Naive thymus-derived CD4-positive, alpha-beta T cell (primary cell): ENCODE measurements at regions not wholly inside any gene's neighbourhood (a gene's known extent, or its start where the extent isn't known, plus 50 kb on each side); places are given as distances from the start of the nearest gene placed in this dataset.

Experiments used
- ATAC-seq: fragments of 150-1000 bp; cut with Tn5 transposase; 2 replicates; pipeline ENCODE4 v1.10.0; 2021; ENCODE audit warnings: mild to moderate bottlenecking, moderate library complexity
- CTCF ChIA-PET: fragments of 350-600 bp; sonication (Branson Sonifier 250); formaldehyde crosslinking; loops from one replicate; lab custom pipeline; 2021; ENCODE audit warnings: antibody characterized with exemption; lab: Charles Lee
- POLR2A ChIA-PET: fragments of 350-600 bp; sonication (Branson Sonifier 250); formaldehyde crosslinking; loops from one replicate; lab custom pipeline; 2021; ENCODE audit warnings: antibody characterized with exemption, inconsistent platforms; lab: Charles Lee
- DNase-seq, 9 donors: peaks; one replicate each; pipeline versions ENCODE4 v3.0.0 to v3.0.0-alpha.2; 2020 to 2022; ENCODE audit warnings: mixed read lengths in 1 of 9
- H3K27ac ChIP-seq: one replicate; pipeline ENCODE4 v1.7.0; 2013; ENCODE audit warnings: mild to moderate bottlenecking, low read depth, low read length, moderate library complexity
- H3K27me3 ChIP-seq, 2 donors: one replicate each; pipeline ENCODE4 v1.7.0; 2013; ENCODE audit warnings: low read length in 2 of 2, mild to moderate bottlenecking in 2 of 2, moderate library complexity in 2 of 2; ENCODE audit not compliant: control insufficient read depth in 2 of 2, insufficient read depth in 2 of 2
- H3K36me3 ChIP-seq, 3 experiments: 1 replicate in 2 of 3; 2 replicates in 1 of 3; pipeline ENCODE4 v1.7.0; 2013; ENCODE audit warnings: low read length in 3 of 3, mild to moderate bottlenecking in 3 of 3, moderate library complexity in 1 of 3; ENCODE audit not compliant: insufficient read depth in 3 of 3, control insufficient read depth in 2 of 3
- H3K4me1 ChIP-seq, 2 donors: one replicate each; pipeline ENCODE4 v1.7.0; 2013; ENCODE audit warnings: low read length in 2 of 2, mild to moderate bottlenecking in 2 of 2, moderate library complexity in 1 of 2; ENCODE audit not compliant: control insufficient read depth in 2 of 2, insufficient read depth in 2 of 2
- H3K4me3 ChIP-seq: 2 replicates; pipeline ENCODE4 v1.7.0; 2013; ENCODE audit warnings: mild to moderate bottlenecking, low read length
- H3K9me3 ChIP-seq, 3 experiments: 1 replicate in 2 of 3; 2 replicates in 1 of 3; pipeline ENCODE4 v1.7.0; 2013; ENCODE audit warnings: low read length in 3 of 3; ENCODE audit not compliant: control insufficient read depth in 2 of 3
- H3K27ac Mint-ChIP-seq, 9 donors: one replicate each; pipeline ENCODE4 v1.8.0; 2020 to 2022; ENCODE audit warnings: mixed read lengths in 9 of 9, mild to moderate bottlenecking in 8 of 9, moderate library complexity in 5 of 9, inconsistent platforms in 2 of 9
- H3K27me3 Mint-ChIP-seq, 5 donors: one replicate each; pipeline ENCODE4 v1.8.0; 2021 to 2022; ENCODE audit warnings: mixed read lengths in 5 of 5, mild to moderate bottlenecking in 1 of 5
- H3K36me3 Mint-ChIP-seq, 5 donors: one replicate each; pipeline ENCODE4 v1.8.0; 2020 to 2022; ENCODE audit warnings: mixed read lengths in 5 of 5, mild to moderate bottlenecking in 3 of 5, inconsistent platforms in 1 of 5
- H3K4me1 Mint-ChIP-seq, 7 donors: one replicate each; pipeline ENCODE4 v1.8.0; 2020 to 2022; ENCODE audit warnings: mixed read lengths in 7 of 7, mild to moderate bottlenecking in 3 of 7, inconsistent platforms in 1 of 7
- H3K4me3 Mint-ChIP-seq, 10 donors: one replicate each; pipeline ENCODE4 v1.8.0; 2020 to 2022; ENCODE audit warnings: mild to moderate bottlenecking in 10 of 10, mixed read lengths in 10 of 10, moderate library complexity in 6 of 10, inconsistent platforms in 2 of 10
- H3K9me3 Mint-ChIP-seq, 11 donors: one replicate each; pipeline ENCODE4 v1.8.0; 2020 to 2022; ENCODE audit warnings: mixed read lengths in 11 of 11, mild to moderate bottlenecking in 4 of 11, inconsistent platforms in 1 of 11, moderate library complexity in 1 of 11
- intact Hi-C, 2 donors: fragments of 100-400 bp; cut with micrococcal nuclease; formaldehyde crosslinking; loops; one replicate each; pipeline ENCODE4 v1.15.1; 2023

- Histone ChIP-seq H3K27ac (no peak overlapping the region), H3K9me3 (no peaks in the 10 kb centered on the region), H3K4me3 (no peak overlapping the region), H3K36me3 (no peaks in the 10 kb centered on the region), H3K27me3 (no peaks in the 10 kb centered on the region), H3K4me1 (no peaks in the 10 kb centered on the region)
- DNase-seq, result no peak
- intact Hi-C loops, result no loop called here
- no peaks in the 10 kb centered on the region for H3K4me1 Mint-ChIP-seq
- POLR2A ChIA-PET, result no interaction called here
- H3K9me3 Mint-ChIP-seq, result peaks cover 0 to 11% (median 0%) of the 10 kb centered on the region in 11 donors
- no peak overlapping the region for H3K27ac Mint-ChIP-seq
- H3K4me3 Mint-ChIP-seq, result no peak overlapping the region
- no peak for ATAC-seq
- H3K27me3 Mint-ChIP-seq, result no peaks in the 10 kb centered on the region
- CTCF ChIA-PET, result no interaction called here
- H3K36me3 Mint-ChIP-seq, result no peaks in the 10 kb centered on the region
Measured at GRCh38 chr5:89377767-89378455, 494.9 kb upstream of the MEF2C start.

- no peaks in the 10 kb centered on the region for H3K9me3 ChIP-seq
- no peaks in the 10 kb centered on the region for H3K36me3 Mint-ChIP-seq
- H3K4me1 ChIP-seq, result no peaks in the 10 kb centered on the region
- ChIA-PET CTCF (no interaction called here), POLR2A (no interaction called here)
- H3K36me3 ChIP-seq, result no peaks in the 10 kb centered on the region
- intact Hi-C loops, result no loop called here
- H3K4me3 ChIP-seq, result no peak overlapping the region
- H3K27me3 Mint-ChIP-seq, result no peaks in the 10 kb centered on the region
- H3K27ac ChIP-seq, result no peak overlapping the region
- no peaks in the 10 kb centered on the region for H3K4me1 Mint-ChIP-seq
- no peaks in the 10 kb centered on the region for H3K27me3 ChIP-seq
- no peak for ATAC-seq
- no peak overlapping the region for H3K4me3 Mint-ChIP-seq
- DNase-seq, result no peak
- no peak overlapping the region for H3K27ac Mint-ChIP-seq
- H3K9me3 Mint-ChIP-seq, result peaks cover 0 to 9% (median 0%) of the 10 kb centered on the region in 11 donors
Measured at GRCh38 chr5:89374818-89375521, 492.0 kb upstream of the MEF2C start.

GRCh38 chr5:89374144-89374784 is 491.3 kb upstream of the MEF2C start:
- Histone ChIP-seq H3K9me3 (no peaks in the 10 kb centered on the region), H3K36me3 (no peaks in the 10 kb centered on the region), H3K4me1 (no peaks in the 10 kb centered on the region), H3K27ac (no peak overlapping the region), H3K4me3 (no peak overlapping the region), H3K27me3 (no peaks in the 10 kb centered on the region)
- Mint-ChIP-seq H3K9me3 (peaks cover 0 to 16% (median 0%) of the 10 kb centered on the region in 11 donors), H3K27me3 (no peaks in the 10 kb centered on the region), H3K4me3 (no peak overlapping the region), H3K36me3 (peaks cover 0 to 3% (median 0%) of the 10 kb centered on the region in 5 donors), H3K4me1 (no peaks in the 10 kb centered on the region), H3K27ac (no peak overlapping the region)
- intact Hi-C loops, result no loop called here
- DNase-seq, result no peak
- ChIA-PET CTCF (no interaction called here), POLR2A (no interaction called here)
- ATAC-seq, result no peak

- H3K27me3 Mint-ChIP-seq, result peaks cover 0 to 4% (median 0%) of the 10 kb centered on the region in 5 donors
- Histone ChIP-seq H3K4me3 (no peak overlapping the region), H3K27ac (no peak overlapping the region), H3K36me3 (no peaks in the 10 kb centered on the region), H3K4me1 (no peaks in the 10 kb centered on the region), H3K9me3 (no peaks in the 10 kb centered on the region), H3K27me3 (no peaks in the 10 kb centered on the region)
- peaks cover 0 to 3% (median 0%) of the 10 kb centered on the region in 5 donors for H3K36me3 Mint-ChIP-seq
- ChIA-PET CTCF (no interaction called here), POLR2A (no interaction called here)
- intact Hi-C loops, result no loop called here
- H3K4me1 Mint-ChIP-seq, result no peaks in the 10 kb centered on the region
- no peak overlapping the region for H3K27ac Mint-ChIP-seq
- no peak for DNase-seq
- ATAC-seq, result no peak
- peaks cover 0 to 29% (median 0%) of the 10 kb centered on the region in 11 donors for H3K9me3 Mint-ChIP-seq
- no peak overlapping the region for H3K4me3 Mint-ChIP-seq
Measured at GRCh38 chr5:89372176-89372575, 489.2 kb upstream of the MEF2C start.

- ChIA-PET CTCF (no interaction called here), POLR2A (no interaction called here)
- no peak for DNase-seq
- H3K4me3 ChIP-seq, result no peak overlapping the region
- H3K27me3 ChIP-seq, result no peaks in the 10 kb centered on the region
- ATAC-seq, result no peak
- no peaks in the 10 kb centered on the region for H3K36me3 ChIP-seq
- H3K27ac Mint-ChIP-seq, result no peak overlapping the region
- peaks cover 0 to 3% (median 0%) of the 10 kb centered on the region in 5 donors for H3K36me3 Mint-ChIP-seq
- no peaks in the 10 kb centered on the region for H3K4me1 Mint-ChIP-seq
- H3K27ac ChIP-seq, result no peak overlapping the region
- no peaks in the 10 kb centered on the region for H3K9me3 ChIP-seq
- H3K4me3 Mint-ChIP-seq, result no peak overlapping the region
- H3K4me1 ChIP-seq, result no peaks in the 10 kb centered on the region
- H3K9me3 Mint-ChIP-seq, result peaks cover 0 to 29% (median 0%) of the 10 kb centered on the region in 11 donors
- intact Hi-C loops, result no loop called here
- H3K27me3 Mint-ChIP-seq, result peaks cover 0 to 4% (median 0%) of the 10 kb centered on the region in 5 donors
Measured at GRCh38 chr5:89371646-89372045, 488.7 kb upstream of the MEF2C start.

- no peaks in the 10 kb centered on the region for H3K27me3 Mint-ChIP-seq
- no peaks in the 10 kb centered on the region for H3K27me3 ChIP-seq
- H3K4me1 ChIP-seq, result no peaks in the 10 kb centered on the region
- no peaks in the 10 kb centered on the region for H3K36me3 ChIP-seq
- H3K36me3 Mint-ChIP-seq, result no peaks in the 10 kb centered on the region
- POLR2A ChIA-PET, result no interaction called here
- H3K9me3 Mint-ChIP-seq, result peaks cover 0 to 10% (median 0%) of the 10 kb centered on the region in 11 donors
- H3K4me1 Mint-ChIP-seq, result no peaks in the 10 kb centered on the region
- intact Hi-C loops, result no loop called here
- ATAC-seq, result no peak
- no peak for DNase-seq
- H3K27ac Mint-ChIP-seq, result no peak overlapping the region
- no peak overlapping the region for H3K4me3 ChIP-seq
- no peaks in the 10 kb centered on the region for H3K9me3 ChIP-seq
- H3K27ac ChIP-seq, result no peak overlapping the region
- no peak overlapping the region for H3K4me3 Mint-ChIP-seq
- CTCF ChIA-PET, result no interaction called here
Measured at GRCh38 chr5:89359046-89359445, 476.1 kb upstream of the MEF2C start.
